CD4-positive, alpha-beta T cell treated with Interleukin-15 for 1 hour (primary cell): ENCODE measurements at regions not wholly inside any gene's neighbourhood (a gene's known extent, or its start where the extent isn't known, plus 50 kb on each side); places are given as distances from the start of the nearest gene placed in this dataset.
"Not testable (repeated sequence)": the region's sequence is repeated elsewhere in the genome, so short reads cannot be mapped to it uniquely, and the experiment has no call there.

Experiments used
- DNase-seq: peaks from one replicate; pipeline ENCODE4 v3.0.0-alpha.2; 2020

- no peak for DNase-seq
Observed at GRCh38 chr11:104699981-104700380, 198.3 kb downstream of the CASP12 start.

DNA sequence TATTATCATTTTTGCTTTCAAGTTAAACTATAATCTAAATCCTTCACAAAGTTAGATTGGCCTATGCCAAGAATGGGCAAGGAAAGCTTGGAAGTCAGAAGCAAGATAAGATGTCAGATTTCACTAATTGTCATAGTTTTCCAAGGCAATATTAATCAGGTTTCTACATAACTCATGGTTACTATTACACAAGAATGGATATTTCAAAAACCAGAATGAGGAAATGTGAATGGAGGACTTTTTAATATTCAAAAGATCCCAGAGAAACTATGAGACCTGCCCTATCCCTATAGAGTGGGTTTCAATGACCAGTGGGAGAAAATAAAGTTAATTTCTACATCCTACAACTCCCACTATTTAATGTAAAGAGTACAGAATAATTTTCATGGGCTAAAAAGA, 203.2 kb downstream of the CASP12 start:
- DNase-seq, result no peak

DNA sequence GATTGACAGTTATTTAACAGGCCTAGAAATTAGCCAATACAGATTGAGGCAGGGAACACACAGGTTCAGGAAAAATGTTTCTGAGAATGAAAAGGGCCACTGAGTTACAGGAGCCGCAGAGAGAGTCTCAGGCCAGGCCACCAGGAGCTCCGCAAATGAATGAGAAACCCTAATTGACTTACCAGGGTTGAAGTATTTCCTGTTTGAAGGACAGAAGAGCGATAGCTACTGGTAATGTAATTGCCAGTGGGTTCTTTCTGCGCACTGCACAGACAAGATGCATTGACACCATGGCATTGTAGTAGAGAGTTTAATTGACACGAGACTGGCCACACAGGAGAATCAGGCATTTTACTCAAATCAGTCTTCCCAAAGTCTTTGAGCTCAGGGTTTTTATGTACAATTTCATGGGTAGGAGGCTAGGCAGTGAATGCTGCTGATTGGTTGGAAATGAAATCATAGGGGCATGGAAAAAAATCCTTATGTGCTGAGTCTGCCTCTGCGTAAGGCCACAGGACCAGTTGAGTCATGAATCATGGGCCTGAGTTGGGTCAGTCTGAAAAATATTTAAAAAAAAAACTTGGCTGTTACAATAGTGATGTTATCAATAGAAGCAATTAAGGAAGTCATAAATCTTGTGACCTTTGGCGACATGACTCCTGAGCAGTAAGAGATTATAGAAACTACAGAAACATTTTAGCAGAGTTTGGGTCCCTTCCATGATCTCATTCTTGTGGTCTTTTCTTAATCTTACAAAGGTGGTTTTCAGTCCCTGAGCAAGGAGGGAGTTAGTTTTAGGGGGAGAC, 203.8 kb downstream of the CASP12 start:
- no peak for DNase-seq

- no peak for DNase-seq
Observed at GRCh38 chr11:104692751-104693150, 205.5 kb downstream of the CASP12 start.

DNA sequence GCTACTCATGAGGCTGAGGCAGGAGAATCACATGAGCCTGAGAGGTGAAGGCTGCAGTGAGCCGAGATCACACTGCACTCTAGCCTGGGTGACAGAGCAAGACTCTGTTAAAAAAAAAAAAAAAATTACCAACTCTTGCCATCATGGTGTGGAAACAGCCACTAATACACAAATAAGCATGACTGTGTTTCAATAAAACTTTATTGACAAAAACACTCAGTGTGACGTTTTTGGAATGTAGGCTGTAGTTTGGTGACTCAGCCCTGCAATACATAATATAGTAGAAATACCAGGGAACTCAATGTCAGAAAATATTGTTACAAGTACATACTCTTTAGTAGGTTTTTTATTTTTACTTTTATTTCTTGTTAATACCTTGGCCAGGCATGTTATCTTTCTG, 207.1 kb downstream of the CASP12 start:
- DNase-seq, result no peak

- no peak for DNase-seq
Observed at GRCh38 chr11:104690241-104690640, 208.0 kb downstream of the CASP12 start.

DNA sequence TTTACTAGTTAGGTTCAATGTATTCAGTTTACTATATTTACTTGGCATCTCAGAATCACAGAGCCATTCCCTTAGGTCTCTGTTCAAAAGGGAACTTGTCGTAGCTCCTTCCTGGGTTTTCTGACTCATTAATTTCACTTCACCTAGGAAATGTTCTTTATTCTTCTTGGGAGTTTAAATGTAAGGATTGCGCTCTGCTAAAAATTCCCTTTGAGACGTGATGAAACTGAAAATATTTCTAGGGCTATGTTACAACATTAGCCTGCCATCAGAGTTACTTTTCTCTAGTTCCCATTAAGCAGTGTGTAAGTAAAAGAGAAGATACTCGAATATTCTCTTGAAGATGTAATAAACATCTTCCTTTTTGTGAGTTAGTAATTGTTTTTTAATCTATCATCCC, 209.5 kb downstream of the CASP12 start:
- no peak for DNase-seq

DNA sequence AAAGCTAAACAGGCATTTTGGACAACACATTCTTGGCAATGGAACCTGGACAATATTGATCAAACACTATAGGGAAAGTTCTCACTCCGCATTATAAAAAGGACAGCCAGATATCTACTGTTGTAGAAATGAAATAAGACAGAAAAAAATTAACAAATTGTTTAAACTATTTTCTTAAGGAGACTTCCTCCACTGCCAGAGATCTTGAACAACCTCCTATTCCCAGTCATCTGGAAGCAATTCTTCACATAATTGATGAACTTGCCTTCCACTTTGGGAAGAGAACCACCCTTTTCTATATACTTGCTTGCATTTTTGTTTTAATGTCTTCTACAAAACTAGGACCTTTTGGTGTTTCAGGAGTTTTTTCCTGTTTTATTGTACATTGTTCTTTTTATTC, 216.1 kb downstream of the CASP12 start:
- DNase-seq, result no peak

GRCh38 chr11:104679258-104679657, 219.0 kb downstream of the CASP12 start:
- DNase-seq, result no peak

- DNase-seq, result no peak
Observed at GRCh38 chr11:104678408-104678807, 219.9 kb downstream of the CASP12 start.

DNA sequence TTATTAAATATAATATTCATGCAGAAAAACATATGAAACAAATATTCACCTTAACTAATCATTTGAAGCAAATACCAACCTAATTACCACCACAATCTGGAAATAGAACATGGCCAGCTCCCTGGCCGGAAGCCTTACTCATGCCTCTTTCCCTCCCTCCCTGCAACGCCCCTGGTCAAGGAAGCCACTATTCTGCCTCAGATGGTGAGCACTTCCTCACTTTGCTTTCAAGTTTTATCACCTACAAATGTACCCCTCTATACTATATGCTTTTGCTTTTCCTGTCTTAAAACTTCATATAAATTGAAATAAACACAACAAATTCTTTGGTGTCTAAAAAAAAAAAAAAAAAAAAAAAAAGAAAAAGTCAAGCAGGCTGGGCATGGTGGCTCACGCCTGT, 221.2 kb downstream of the CASP12 start:
- DNase-seq, result not testable (repeated sequence)

- no peak for DNase-seq
Observed at GRCh38 chr11:104672897-104673296, 225.4 kb downstream of the CASP12 start.

- no peak for DNase-seq
Observed at GRCh38 chr11:104668797-104669463, 229.3 kb downstream of the CASP12 start.

DNA sequence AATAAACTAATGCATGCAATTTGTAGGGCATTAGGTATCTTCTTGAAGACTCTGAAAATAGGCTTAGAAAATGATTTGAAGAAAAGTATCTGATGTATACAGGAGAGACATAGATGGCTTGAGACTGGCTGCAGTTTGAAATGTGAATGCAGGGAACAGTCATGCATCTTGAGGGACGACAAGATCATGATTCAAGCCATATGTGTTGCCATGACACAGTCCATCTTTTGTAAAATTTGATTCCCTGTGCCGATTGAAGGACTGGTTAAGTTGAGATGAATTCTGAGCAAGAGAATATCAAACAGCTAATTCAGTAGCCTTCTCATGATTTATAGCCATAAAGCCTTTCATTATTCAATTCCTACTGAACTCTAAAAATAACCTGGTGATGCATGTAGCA, 231.6 kb downstream of the CASP12 start:
- DNase-seq, result no peak

GRCh38 chr11:104665641-104666040, 232.6 kb downstream of the CASP12 start:
- no peak for DNase-seq

DNA sequence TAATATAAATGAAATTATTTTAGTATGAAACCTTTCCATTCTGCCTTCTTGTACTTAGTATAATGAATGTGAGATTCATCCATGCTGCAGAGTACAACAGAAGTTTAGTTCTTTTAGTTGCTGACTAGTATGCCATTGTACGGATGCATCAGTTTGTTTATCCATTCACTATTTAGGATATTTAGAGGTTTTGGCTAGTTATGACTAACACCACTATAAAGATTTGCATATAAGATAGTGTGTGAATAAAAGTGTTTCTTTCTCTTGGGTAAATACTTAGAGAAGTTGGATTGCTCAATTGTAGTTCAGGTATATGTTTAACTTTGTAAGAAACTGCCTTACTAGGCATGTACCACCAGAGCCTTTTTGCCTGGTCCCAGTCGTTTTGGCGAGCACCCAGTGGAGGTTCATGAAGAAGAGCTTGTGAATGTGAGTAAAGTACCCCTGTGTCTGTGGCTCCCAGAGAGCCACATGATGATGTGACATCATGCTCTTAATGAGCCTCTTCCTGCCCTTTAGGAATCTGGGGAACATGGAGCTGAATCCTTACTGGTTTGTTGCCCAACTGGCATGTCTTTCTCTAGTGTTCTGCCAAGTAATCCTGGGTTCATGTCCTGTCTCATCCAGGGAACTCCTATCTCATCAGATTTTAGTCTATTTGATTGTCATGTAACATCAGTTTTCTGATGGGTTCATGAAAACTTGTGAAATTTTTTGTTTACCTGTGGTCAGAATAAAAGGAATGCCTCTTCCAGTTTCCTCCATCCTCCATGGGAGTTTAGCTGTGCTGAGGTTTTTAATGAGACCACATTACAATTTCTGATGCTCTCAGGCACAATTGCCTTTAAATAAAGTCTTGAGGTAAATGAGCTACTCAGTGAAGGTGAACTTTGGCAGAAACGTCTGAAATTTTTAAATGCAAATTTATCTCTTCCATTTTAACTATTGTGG, 234.8 kb downstream of the CASP12 start:
- DNase-seq, result no peak

DNA sequence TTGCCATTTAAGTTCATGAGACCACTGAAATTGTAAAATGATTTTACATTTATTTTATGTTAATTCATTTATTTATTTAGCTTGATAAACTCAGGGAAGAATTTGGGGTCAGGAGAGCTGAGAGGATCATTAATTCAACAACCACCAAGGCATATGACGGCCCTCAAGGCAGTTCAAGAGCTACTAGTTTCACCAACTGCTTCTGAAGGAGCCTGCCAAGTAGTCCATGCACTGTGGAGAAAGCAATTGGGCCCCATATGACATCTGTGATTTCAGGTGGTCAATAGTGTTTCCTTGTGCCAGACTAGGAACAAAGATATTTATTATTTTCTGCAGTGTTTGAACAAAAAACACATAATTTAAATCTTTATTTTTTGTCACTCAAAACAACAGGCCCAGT, 236.4 kb downstream of the CASP12 start:
- DNase-seq, result no peak

DNA sequence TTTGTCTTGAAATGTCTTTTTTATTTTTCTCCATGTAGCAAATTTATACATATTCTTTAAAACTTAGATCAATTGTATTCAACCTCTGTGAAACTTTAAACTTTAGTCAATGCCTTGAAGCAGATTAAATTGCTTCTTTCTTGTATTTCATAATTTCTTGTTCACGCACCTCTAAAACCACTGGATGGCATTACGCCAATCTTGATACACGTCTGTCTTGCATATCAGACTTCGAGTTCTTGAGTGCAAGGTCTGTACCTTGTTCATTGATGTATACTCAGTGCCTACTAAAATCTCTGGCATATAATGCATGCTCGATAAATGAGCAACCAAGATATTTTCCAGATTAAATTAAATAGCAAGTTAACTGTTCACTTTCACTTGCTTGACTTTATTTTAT, 236.8 kb downstream of the CASP12 start:
- DNase-seq, result no peak

DNA sequence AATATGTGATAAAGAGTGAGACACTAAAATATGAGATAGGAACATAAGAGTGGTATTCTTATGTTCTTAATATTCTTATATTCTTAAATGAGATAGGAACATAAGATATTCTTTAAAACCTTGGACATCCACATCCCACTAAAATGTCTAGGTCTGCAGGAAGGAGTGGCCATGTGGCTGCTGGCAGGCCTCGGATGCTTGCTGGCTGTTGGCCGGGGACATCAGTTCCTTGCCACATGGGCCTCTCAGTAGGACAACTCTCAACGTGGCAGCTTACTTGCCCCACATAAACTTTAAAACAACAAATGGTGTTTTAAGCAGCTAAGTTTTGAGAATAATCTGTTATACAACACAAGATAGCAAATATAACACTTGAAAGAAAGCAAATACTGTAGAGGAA, 240.1 kb downstream of the CASP12 start:
- no peak for DNase-seq

DNA sequence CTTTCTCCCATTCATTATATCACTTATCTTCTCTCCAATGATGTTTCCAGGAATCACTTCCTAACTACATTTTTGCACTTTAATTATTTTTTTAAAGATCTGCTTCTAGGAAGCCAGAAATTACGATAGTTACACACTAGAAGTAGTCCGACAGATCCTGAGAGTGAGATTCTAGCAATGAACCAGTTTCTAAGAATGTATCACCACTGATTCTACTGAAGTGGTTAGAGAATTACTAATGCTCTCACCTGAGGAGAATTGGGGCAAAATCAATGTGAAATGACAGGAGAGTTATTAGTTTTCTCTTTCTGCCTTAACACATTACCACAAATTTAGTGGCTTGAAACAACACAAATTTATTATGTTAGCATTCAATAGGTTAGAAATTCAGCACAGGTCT, 241.2 kb downstream of the CASP12 start:
- no peak for DNase-seq

DNA sequence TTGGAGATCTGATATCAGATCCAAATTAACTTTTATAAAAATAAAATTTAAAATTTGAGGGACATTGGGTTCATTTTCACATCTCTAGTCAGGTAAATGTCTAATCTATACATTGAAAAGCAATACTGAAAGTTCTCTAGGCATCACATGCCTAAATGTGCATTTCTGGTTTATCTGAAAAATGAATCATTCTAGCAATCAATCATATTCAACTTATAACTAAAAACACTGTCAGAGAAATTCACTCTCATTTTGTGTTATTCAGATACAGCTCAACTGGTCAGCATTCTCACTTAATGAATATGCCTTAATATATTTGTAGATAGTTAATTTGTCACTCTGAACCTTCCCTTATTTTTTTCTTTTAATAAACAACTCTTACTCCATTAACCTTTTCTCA, 243.2 kb downstream of the CASP12 start:
- DNase-seq, result no peak

DNA sequence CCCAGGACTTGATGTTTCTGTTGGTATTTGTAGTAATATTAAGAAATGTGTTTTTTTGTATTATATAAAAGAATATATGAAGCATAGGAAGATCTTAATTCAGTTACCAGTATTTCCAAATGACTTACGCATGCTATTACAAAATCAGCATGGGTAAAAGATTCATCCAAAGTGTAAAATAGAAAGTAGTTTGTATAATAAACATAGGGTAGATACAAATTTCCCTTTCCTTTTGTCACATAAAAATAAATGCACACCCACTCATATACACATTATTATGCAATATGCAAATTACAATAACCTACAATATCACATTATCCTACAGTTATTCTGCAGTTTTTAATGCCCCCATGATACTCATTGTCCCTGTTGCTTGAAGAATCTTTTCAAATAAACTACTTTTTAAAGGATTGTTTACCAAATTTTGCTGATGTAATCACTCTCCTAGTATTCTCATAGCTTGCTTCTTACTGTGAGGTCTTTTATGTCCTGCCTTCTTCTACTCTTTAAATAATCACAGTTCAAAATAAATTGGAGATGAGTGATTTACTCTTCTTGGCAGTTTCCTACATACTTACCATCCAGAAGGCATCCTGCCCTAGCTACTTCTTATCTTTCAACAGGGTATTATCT, 244.0 kb downstream of the CASP12 start:
- no peak for DNase-seq

- DNase-seq, result no peak
Observed at GRCh38 chr11:104653407-104653806, 244.9 kb downstream of the CASP12 start.
